22Rv1 (cell line): ENCODE measurements at regions not wholly inside any gene's neighbourhood (a gene's known extent, or its start where the extent isn't known, plus 50 kb on each side); places are given as distances from the start of the nearest gene placed in this dataset.

Experiments
- H3K27ac ChIP-seq: fragments of 450-650 bp; 2 replicates; pipeline ENCODE4 v1.5.1; 2017
- ZFX ChIP-seq: fragments of 450-650 bp; IDR thresholded peaks from 2 replicates; pipeline ENCODE4 v1.6.1; 2017; ENCODE audit warnings: antibody characterized with exemption, borderline replicate concordance
- TF ChIP-seq, protein P1 (sequence below): fragments of 450-650 bp; IDR thresholded peaks from 2 replicates; pipeline ENCODE4 v1.5.1; 2017; ENCODE audit warnings: mild to moderate bottlenecking

DNA sequence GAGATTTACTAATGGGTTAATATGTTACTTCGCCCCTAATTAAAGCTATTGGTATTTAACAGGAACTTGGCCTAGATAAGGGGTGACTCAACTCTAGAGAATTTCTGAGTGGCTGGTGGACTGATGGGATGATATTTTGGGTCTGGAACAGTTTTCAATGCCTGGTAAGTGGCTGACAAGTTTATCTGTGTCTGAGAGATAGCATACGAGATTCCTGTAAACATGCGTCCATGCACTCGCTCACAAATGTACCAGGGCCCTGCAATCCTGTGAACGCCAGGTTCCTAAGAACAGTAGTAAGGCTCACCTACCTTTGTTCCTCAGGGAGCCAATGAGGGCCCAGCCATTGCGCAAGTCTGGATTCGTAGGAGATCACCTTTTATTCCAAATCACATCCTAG lies 683.8 kb upstream of the ANKRD30A start:
- no peak overlapping the region for H3K27ac ChIP-seq
- TF ChIP-seq, protein P1, sequence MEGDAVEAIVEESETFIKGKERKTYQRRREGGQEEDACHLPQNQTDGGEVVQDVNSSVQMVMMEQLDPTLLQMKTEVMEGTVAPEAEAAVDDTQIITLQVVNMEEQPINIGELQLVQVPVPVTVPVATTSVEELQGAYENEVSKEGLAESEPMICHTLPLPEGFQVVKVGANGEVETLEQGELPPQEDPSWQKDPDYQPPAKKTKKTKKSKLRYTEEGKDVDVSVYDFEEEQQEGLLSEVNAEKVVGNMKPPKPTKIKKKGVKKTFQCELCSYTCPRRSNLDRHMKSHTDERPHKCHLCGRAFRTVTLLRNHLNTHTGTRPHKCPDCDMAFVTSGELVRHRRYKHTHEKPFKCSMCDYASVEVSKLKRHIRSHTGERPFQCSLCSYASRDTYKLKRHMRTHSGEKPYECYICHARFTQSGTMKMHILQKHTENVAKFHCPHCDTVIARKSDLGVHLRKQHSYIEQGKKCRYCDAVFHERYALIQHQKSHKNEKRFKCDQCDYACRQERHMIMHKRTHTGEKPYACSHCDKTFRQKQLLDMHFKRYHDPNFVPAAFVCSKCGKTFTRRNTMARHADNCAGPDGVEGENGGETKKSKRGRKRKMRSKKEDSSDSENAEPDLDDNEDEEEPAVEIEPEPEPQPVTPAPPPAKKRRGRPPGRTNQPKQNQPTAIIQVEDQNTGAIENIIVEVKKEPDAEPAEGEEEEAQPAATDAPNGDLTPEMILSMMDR: no peak
- no peak for TF ChIP-seq ZFX

DNA sequence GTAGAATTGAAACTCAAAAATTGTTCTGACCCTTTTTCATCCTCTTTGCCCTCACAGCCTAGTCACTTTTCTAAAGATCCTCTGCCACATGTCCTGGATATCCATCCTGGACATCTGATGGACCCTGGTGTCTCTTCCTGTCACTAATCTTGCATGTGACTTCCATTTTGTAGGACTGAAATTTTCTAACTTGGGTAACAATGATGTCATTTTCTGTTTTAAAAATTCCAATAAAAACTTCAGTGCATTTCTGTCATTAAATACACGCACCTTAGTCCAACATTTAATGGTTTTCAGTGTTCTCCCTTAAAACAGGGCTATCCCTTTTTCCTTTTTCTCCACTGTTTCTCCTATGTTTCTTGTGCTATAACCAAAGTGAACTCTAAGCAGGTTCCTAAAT lies 684.9 kb upstream of the ANKRD30A start:
- no peak for TF ChIP-seq ZFX
- TF ChIP-seq, protein P1: no peak
- no peak overlapping the region for H3K27ac ChIP-seq

DNA sequence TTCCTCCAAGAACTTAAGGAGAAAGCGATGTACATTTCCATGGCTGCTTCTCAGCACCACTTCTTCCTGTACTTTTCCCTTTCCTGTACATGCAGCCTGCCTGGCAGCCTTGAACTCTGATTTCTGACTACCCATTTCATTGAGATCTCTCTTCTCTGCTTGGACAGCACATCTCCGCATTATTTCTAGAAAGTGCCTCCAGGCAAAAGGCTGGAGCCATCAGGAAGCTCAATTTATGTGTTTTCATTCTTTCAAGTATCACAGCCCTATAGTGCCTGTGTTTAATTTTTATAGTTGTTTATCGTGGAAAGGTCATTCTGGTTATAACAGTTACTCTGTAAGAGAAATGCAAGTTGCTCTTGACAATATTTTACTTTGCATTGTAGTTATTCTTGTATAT lies 688.0 kb upstream of the ANKRD30A start:
- TF ChIP-seq, protein P1: no peak
- TF ChIP-seq ZFX: no peak
- no peak overlapping the region for H3K27ac ChIP-seq

DNA sequence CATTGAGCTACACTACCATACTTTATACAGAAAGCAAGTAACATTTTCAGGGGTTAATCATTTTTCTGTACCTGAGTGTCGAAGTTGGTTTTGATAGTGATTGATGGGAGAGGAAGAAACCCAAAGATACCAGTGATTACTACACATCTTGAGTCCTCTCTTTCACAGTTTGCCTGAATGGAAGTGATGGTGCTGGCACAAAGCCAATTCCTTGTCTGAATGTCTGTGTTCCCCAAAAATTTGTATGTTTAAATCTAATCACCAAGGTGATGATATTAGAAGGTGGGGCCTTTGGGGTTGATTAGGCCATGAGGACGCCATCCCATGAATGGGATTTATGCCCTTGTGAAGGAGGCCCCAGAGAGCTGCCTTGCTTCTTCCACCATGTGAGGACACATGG lies 696.9 kb upstream of the ANKRD30A start:
- no peak for TF ChIP-seq ZFX
- TF ChIP-seq, protein P1: no peak

DNA sequence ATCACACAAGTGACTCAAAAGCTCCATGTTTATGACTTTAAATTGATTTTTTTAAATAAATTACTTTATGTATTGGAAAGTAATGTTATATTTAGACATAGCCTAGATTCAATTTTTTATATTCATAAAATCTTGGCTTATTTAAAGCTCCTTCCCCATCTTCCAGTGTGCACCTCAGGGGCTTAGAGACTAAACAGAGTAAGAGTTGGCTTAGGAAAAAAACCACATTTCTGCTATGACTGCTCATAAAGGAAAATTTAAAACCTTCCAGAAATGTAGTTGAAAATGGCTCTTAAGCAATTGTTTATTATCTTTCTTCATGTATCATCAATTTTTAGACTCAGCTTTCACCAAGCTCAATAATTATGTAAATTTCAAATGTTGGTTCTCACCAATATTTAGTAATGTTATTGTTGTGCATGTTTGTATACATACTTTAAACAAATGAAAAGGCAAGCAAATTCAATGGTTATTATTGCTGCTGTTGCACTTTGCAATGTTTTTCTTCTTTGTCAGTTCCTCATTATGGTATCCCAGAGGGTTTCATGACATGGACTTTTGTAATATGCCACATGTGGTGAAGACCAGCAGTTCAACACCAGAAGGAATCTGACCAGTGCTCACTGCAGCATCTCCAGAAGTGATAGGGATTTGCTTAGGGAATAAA lies 700.1 kb upstream of the ANKRD30A start:
- no peak for TF ChIP-seq ZFX
- TF ChIP-seq, protein P1: no peak

More for the DNA sequence above, 696.9 kb upstream of the ANKRD30A start:
- no peak overlapping the region for H3K27ac ChIP-seq

DNA sequence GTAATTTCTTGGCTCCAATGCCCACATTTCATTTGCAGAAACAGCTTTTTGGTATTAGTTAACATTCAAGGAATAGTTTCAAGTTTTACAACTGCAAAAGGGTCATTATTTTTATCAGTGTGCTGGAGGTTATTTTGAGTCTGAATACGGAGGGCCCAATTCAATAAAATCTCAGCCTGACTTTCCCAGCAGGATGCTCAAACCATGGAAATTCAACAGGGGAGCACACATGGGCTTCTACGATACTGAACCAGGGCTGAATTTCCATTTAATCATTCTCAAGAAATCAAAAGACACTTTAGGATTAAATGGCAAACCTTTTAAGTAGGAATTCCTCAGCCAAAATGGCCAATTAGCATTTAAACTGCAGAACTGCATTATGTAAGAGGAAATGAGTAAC lies 700.9 kb upstream of the ANKRD30A start:
- no peak for TF ChIP-seq ZFX
- TF ChIP-seq, protein P1: no peak
- no peak overlapping the region for H3K27ac ChIP-seq

More for the DNA sequence above, 700.1 kb upstream of the ANKRD30A start:
- no peak overlapping the region for H3K27ac ChIP-seq

DNA sequence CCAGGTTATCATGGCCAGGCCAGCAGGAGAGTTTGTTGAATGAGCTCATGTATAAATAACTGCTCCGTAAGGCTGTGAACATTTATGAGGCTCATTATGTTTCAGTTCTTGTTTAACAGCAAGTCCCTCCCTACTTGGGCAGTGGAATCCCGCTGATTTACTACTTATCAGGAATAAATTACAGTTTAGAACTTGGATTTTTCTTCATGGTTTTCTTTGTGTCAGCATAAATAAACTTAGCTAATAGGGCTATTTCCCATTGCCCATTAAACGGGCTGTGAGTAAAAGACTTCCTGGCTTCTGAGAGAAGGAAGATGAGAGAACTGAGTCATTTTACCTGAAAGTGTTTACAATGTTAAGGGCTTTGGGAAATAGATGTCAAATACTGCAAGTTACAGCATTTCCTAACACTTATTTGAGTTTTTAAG lies 701.6 kb upstream of the ANKRD30A start:
- no peak for TF ChIP-seq ZFX
- TF ChIP-seq, protein P1: no peak
- H3K27ac ChIP-seq: no peak overlapping the region
